ENCODE measurements at regions not wholly inside any gene's neighbourhood (a gene's known extent, or its start where the extent isn't known, plus 50 kb on each side); places are given as distances from the start of the nearest gene placed in this dataset.

DNA sequence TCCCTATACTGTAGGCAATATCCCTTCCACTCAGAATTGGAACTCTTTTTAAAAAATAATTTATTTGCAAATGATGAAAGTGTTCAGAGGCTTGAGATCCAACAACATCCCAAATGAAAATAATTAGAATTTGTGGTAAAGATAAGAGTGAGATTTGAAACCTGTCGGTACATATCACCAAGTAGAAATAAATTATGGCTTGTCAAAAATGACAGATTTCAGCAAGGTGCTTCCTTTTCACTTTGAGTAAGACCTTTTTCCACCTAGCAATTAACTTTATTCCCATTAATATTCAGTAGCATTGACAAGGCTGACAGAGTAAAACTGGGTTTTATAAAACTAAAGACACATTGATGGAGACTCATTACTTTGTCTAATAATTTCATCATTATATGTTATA lies 107.7 kb upstream of the PRKD1 start (continued):
- TF ChIP-seq, protein P1, sequence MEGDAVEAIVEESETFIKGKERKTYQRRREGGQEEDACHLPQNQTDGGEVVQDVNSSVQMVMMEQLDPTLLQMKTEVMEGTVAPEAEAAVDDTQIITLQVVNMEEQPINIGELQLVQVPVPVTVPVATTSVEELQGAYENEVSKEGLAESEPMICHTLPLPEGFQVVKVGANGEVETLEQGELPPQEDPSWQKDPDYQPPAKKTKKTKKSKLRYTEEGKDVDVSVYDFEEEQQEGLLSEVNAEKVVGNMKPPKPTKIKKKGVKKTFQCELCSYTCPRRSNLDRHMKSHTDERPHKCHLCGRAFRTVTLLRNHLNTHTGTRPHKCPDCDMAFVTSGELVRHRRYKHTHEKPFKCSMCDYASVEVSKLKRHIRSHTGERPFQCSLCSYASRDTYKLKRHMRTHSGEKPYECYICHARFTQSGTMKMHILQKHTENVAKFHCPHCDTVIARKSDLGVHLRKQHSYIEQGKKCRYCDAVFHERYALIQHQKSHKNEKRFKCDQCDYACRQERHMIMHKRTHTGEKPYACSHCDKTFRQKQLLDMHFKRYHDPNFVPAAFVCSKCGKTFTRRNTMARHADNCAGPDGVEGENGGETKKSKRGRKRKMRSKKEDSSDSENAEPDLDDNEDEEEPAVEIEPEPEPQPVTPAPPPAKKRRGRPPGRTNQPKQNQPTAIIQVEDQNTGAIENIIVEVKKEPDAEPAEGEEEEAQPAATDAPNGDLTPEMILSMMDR (IDR thresholded peaks at IDR 0.05): no peak
- TF ChIP-seq JUND (IDR thresholded peaks at IDR 0.05) (no peak), NFIC (IDR thresholded peaks at IDR 0.05; ENCODE audit: borderline replicate concordance) (no peak), RFX5 (IDR thresholded peaks at IDR 0.05; ENCODE audit: low read length) (no peak)
- TF ChIP-seq, protein P2, sequence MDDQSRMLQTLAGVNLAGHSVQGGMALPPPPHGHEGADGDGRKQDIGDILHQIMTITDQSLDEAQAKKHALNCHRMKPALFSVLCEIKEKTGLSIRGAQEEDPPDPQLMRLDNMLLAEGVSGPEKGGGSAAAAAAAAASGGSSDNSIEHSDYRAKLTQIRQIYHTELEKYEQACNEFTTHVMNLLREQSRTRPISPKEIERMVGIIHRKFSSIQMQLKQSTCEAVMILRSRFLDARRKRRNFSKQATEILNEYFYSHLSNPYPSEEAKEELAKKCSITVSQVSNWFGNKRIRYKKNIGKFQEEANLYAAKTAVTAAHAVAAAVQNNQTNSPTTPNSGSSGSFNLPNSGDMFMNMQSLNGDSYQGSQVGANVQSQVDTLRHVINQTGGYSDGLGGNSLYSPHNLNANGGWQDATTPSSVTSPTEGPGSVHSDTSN (IDR thresholded peaks at IDR 0.05): no peak

DNA sequence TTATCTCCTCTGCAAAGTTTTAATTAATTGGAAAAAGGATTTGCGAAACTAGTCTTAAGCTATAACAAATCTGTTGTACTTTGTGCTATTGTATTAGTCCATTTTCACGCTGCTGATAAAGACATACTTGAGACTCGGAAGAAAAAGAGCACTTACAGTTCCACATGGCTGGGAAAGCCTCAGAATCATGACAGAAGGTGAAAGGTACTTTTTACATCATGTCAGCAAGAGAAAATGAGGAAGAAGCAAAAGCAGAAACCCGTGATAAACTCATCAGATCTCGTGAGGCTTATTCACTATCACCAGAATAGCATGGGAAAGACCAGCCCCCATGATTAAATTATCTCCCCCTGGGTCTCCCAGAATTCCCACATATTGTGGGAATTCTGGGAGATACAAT lies 118.1 kb upstream of the PRKD1 start:
- DNase-seq: no peak
- no peaks in the 10 kb centered on the region for H4K20me1 ChIP-seq (ENCODE audit: insufficient read depth)
- H3K79me2 ChIP-seq (ENCODE audit: insufficient read depth): no peaks in the 10 kb centered on the region
- no peaks in the 10 kb centered on the region for H3K27me3 ChIP-seq (ENCODE audit: insufficient read depth)
- no peak overlapping the region for H2AFZ ChIP-seq (ENCODE audit: low read depth)
- TF ChIP-seq YY1 (IDR thresholded peaks at IDR 0.05; ENCODE audit: low read depth): no peak
- no peak for TF ChIP-seq JUND (IDR thresholded peaks at IDR 0.05)
- TF ChIP-seq SIN3A (IDR thresholded peaks at IDR 0.05; ENCODE audit: borderline replicate concordance, low read depth, low read length): no peak
- TF ChIP-seq MEF2A (IDR thresholded peaks at IDR 0.05; ENCODE audit: borderline replicate concordance, low read depth): no peak
- TF ChIP-seq TCF12 (IDR thresholded peaks at IDR 0.05): no peak
- no peak for TF ChIP-seq POLR2AphosphoS5 (IDR thresholded peaks at IDR 0.05; ENCODE audit: low read depth, low read length)
- no peak for TF ChIP-seq TAF1 (IDR thresholded peaks at IDR 0.05; ENCODE audit: borderline replicate concordance, low read depth, low read length)
- no peak for TF ChIP-seq TEAD4 (IDR thresholded peaks at IDR 0.05; ENCODE audit: borderline replicate concordance, insufficient read depth)
- no peak overlapping the region for H3K4me3 ChIP-seq (ENCODE audit: low read depth in 2 of 2, low read length in 1 of 2)
- no peaks in the 10 kb centered on the region for H3K4me1 ChIP-seq (ENCODE audit: control insufficient read depth in 1 of 2, insufficient read depth in 2 of 2, low read depth in 1 of 2, low read length in 1 of 2)
- ChIA-PET CTCF (interaction anchor here (1.3 kb wide), 1 partner anchor 10 kb away, joined by 3 read pairs; no protein-coding TSS in a partner anchor), POLR2A (no interaction called here)
- H3K9me2 ChIP-seq: no peaks in the 10 kb centered on the region
- 4% methylated on average over 5 of the region's 5 CpGs for whole genome bisulfite sequencing (ENCODE audit: low lambda C conversion rate)
- H3F3A ChIP-seq (replicated peaks; ENCODE audit: insufficient read depth): no peaks in the 10 kb centered on the region
- no peak overlapping the region for H3K9ac ChIP-seq
- H3K4me2 ChIP-seq: no peak overlapping the region
- H3K36me3 ChIP-seq (replicated peaks in 1 of 2; ENCODE audit: control insufficient read depth in 1 of 2, insufficient read depth in 2 of 2, low read length in 1 of 2): no peaks in the 10 kb centered on the region
- no peaks in the 10 kb centered on the region for H3K9me3 ChIP-seq
- H3K27ac ChIP-seq (ENCODE audit: low read depth in 2 of 2, low read length in 1 of 2): no peak overlapping the region

DNA sequence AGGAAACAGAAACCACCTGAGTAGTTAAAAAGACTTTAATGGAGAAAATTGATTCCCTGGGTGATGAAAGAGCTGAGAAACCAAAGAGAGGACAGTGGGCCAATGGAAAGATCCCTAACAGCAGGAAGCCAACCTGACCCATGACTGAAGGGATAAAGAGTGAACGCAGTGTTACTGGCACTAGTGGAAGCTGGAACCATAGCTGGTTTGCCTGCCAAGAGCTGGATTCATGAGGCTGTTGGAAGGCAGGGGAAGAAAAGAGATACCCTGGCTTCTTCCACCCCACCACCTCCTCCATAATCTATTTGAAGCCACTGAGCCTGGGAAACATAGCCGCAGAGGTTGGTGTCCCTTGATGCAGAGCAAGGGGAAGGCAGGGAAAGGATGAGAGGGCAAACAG lies 125.5 kb upstream of the PRKD1 start:
- Histone ChIP-seq H3K4me1 (ENCODE audit: control insufficient read depth in 1 of 2, insufficient read depth in 2 of 2, low read depth in 1 of 2, low read length in 1 of 2) (no peaks in the 10 kb centered on the region), H3K9ac (no peak overlapping the region), H3K9me3 (no peaks in the 10 kb centered on the region), H3K9me2 (no peaks in the 10 kb centered on the region), H3K79me2 (ENCODE audit: insufficient read depth) (no peaks in the 10 kb centered on the region), H3K4me2 (no peak overlapping the region), H3K27me3 (ENCODE audit: insufficient read depth) (no peaks in the 10 kb centered on the region), H2AFZ (ENCODE audit: low read depth) (no peak overlapping the region), H3K27ac (ENCODE audit: low read depth in 2 of 2, low read length in 1 of 2) (no peak overlapping the region), H3K36me3 (replicated peaks in 1 of 2; ENCODE audit: control insufficient read depth in 1 of 2, insufficient read depth in 2 of 2, low read length in 1 of 2) (no peaks in the 10 kb centered on the region), H4K20me1 (ENCODE audit: insufficient read depth) (no peaks in the 10 kb centered on the region), H3F3A (replicated peaks; ENCODE audit: insufficient read depth) (no peaks in the 10 kb centered on the region), H3K4me3 (ENCODE audit: low read depth in 2 of 2, low read length in 1 of 2) (no peak overlapping the region)
- 25% methylated on average over 2 of the region's 2 CpGs for WGBS (ENCODE audit: low lambda C conversion rate)
- POLR2A ChIA-PET: no interaction called here
- no peak for DNase-seq
- CTCF ChIA-PET: no interaction called here
- TF ChIP-seq, protein P1 (IDR thresholded peaks at IDR 0.05): no peak
- no peak for TF ChIP-seq POLR2AphosphoS5 (IDR thresholded peaks at IDR 0.05; ENCODE audit: low read depth, low read length)
- TF ChIP-seq, protein P2 (IDR thresholded peaks at IDR 0.05): no peak
- TF ChIP-seq, protein P3, sequence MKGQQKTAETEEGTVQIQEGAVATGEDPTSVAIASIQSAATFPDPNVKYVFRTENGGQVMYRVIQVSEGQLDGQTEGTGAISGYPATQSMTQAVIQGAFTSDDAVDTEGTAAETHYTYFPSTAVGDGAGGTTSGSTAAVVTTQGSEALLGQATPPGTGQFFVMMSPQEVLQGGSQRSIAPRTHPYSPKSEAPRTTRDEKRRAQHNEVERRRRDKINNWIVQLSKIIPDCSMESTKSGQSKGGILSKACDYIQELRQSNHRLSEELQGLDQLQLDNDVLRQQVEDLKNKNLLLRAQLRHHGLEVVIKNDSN (IDR thresholded peaks at IDR 0.05; ENCODE audit: borderline replicate concordance, low read depth): no peak
- TF ChIP-seq FOXJ3 (CRISPR knock-in tag; IDR thresholded peaks at IDR 0.05): no peak
- TF ChIP-seq GATA2 (CRISPR knock-in tag; IDR thresholded peaks at IDR 0.05): no peak
- no peak for TF ChIP-seq CHD2 (IDR thresholded peaks at IDR 0.05; ENCODE audit: low read length, partially characterized antibody)
- TF ChIP-seq MEF2A (IDR thresholded peaks at IDR 0.05; ENCODE audit: borderline replicate concordance, low read depth): no peak
- no peak for TF ChIP-seq TAF1 (IDR thresholded peaks at IDR 0.05; ENCODE audit: borderline replicate concordance, low read depth, low read length)

Measured in SK-N-SH (cell line).